Middle frontal gyrus (tissue), 1 donor: ENCODE measurements at regions not wholly inside any gene's neighbourhood (a gene's known extent, or its start where the extent isn't known, plus 50 kb on each side); places are given as distances from the start of the nearest gene placed in this dataset.
"Not testable (repeated sequence)": the region's sequence is repeated elsewhere in the genome, so short reads cannot be mapped to it uniquely, and the experiment has no call there.

Experiments used
- DNase-seq: peaks from one replicate; pipeline ENCODE4 v3.0.0-alpha.2; 2015; ENCODE audit warnings: low spot score; ENCODE audit errors: extremely low spot score

- no peak for DNase-seq
Measured at GRCh38 chr2:31813016-31813415, 197.8 kb downstream of the MEMO1 start.

- DNase-seq = no peak
Measured at GRCh38 chr2:31812051-31812798, 198.6 kb downstream of the MEMO1 start.

- no peak for DNase-seq
Measured at GRCh38 chr2:31811482-31811881, 199.3 kb downstream of the MEMO1 start.

GRCh38 chr2:31810200-31810917, 200.4 kb downstream of the MEMO1 start:
- no peak for DNase-seq

- DNase-seq = no peak
Measured at GRCh38 chr2:31805688-31806087, 205.1 kb downstream of the MEMO1 start.

- not testable (repeated sequence) for DNase-seq
Measured at GRCh38 chr2:31803481-31804153, 207.2 kb downstream of the MEMO1 start.

GRCh38 chr2:31802711-31803110, 208.1 kb downstream of the MEMO1 start:
- DNase-seq = no peak

GRCh38 chr2:31799282-31799681, 211.5 kb downstream of the MEMO1 start:
- not testable (repeated sequence) for DNase-seq

GRCh38 chr2:31788273-31788672, 207.5 kb upstream of the SRD5A2 start:
- no peak for DNase-seq

GRCh38 chr2:31785876-31786275, 205.1 kb upstream of the SRD5A2 start:
- no peak for DNase-seq

- no peak for DNase-seq
Measured at GRCh38 chr2:31784868-31785267, 204.1 kb upstream of the SRD5A2 start.

GRCh38 chr2:31783446-31784091, 202.8 kb upstream of the SRD5A2 start:
- not testable (repeated sequence) for DNase-seq

GRCh38 chr2:31778153-31778552, 197.4 kb upstream of the SRD5A2 start:
- no peak for DNase-seq

- no peak for DNase-seq
Measured at GRCh38 chr2:31770741-31771140, 190.0 kb upstream of the SRD5A2 start.

- DNase-seq = no peak
Measured at GRCh38 chr2:31765078-31765945, 184.6 kb upstream of the SRD5A2 start.

- DNase-seq = no peak
Measured at GRCh38 chr2:31764169-31764568, 183.4 kb upstream of the SRD5A2 start.

GRCh38 chr2:31762085-31762484, 181.3 kb upstream of the SRD5A2 start:
- DNase-seq = no peak

GRCh38 chr2:31757351-31757750, 176.6 kb upstream of the SRD5A2 start:
- not testable (repeated sequence) for DNase-seq

- DNase-seq = not testable (repeated sequence)
Measured at GRCh38 chr2:31748746-31749145, 168.0 kb upstream of the SRD5A2 start.

- DNase-seq = no peak
Measured at GRCh38 chr2:31748041-31748440, 167.3 kb upstream of the SRD5A2 start.

GRCh38 chr2:31739161-31739560, 158.4 kb upstream of the SRD5A2 start:
- DNase-seq = no peak
